NCI-H526 (cell line): ENCODE measurements at regions not wholly inside any gene's neighbourhood (a gene's known extent, or its start where the extent isn't known, plus 50 kb on each side); places are given as distances from the start of the nearest gene placed in this dataset.

Source experiments
- DNase-seq, 2 experiments: peaks; one replicate each; lab custom pipeline; 2025; lab: John Stamatoyannopoulos, UW

DNA sequence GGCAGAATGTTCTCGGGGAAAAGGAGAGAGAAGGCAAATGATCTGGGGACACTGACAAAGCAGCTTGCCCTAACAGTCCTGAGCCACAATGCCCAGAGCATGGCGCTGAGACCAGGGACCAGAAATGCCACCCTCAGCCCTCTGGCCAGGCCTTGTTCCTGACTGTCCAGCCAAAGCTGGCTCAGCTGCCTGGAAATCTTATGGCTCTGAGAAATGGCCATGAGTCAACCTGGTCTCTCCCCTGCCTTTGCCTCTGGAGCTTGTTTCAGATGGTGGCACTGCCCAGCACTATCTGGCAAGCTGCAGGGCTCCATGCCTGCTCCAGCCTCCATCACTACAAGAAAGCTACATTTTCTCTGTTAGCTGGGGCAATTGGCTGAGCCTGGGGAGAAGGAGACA is 90.5 kb upstream of the PLXNA4 start:
- no peak for DNase-seq

DNA sequence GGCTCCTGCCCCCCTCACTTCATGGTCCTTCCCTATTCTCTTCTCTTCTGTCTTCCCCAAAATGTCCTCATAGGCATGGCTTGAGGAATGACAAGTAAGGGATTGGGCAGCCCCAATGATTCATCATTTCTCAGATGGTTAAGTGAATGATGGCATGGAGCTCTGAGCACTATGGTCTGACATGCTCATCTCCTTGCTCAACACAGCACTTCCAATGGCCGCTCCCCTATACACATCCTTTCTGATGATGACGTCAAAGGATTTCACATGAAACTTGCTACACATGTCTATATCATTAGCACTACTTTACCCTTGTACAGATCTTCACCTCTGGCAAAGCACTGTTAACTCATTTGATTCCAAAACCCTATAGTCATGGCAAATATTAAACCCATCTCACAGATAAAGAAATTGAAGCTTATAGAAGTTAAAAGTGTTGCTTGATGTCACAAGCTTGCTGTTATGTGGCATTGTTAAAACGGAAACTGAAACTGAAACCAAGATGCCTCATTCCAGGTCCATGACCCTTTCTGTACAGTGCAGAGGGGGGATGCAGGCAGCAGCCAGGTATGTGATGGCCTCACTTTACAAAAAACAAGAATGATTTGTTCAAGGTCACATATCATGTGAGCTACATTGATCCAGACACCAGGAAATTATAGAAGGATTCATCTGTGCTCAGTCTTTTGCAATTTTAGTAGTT is 90.0 kb upstream of the PLXNA4 start:
- DNase-seq: no peak

DNA sequence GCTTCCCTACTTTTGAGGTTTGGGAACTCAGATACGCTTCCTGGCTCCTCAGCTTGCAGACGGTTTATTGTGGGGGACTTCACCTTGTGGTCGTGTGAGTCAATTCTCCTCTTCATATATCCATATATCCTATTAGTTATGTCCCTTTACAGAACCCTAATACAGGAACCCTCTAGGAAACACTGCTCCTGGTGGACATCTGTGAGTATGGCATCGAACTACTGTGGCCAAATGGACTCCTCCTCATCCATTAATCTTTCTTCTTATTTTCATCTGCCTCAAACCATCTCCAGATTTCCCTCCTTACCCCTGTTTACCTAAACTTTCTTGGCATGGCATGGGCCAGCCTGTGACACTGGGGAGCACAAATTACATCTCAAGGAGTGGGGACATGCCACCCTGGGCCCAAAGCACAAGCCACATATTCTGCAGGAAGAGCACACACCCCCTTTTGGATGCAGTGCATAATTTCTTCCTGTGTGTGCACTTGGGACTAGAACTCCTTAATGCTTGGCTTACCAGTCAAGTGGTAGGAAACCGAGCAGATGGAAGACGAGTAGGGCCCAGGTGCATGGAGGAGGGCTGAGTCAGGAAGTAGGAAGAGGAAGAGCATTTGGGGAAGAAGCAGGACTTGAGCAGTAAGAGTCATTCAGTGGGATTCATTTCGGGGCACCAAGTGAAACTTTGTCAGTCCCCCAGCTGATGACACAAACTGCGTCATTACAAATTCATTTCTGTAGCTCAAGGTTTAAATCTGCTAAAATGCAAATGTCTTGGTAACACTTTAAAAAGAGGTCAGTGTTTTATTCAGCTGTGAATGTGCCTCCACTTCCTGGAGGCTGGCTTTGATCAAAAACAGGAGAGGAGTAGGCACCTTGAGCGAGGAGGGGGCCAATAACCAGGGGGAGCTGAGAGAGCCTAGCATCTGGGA is 80.8 kb upstream of the PLXNA4 start:
- peak in 1 of 2 experiments; percentile 38 for DNase-seq

DNA sequence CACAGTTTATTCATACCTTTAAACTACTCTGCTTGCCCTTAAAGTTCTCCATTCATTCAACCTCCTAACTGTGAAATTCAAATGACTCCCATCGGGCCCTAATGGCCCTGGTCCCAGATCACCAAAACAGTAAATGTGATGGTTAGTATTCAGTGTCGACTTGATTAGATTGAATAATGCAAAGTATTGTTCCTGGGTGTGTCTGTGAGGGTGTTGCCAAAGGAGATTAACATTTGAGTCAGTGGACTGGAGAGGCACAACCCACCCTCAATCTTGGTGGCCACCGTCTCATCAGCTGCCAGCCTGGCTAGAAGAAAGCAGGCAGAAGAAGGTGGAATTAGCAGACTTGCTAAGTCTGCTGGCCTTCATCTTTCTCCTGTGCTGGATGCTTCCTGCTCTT is 80.1 kb upstream of the PLXNA4 start:
- no peak for DNase-seq

DNA sequence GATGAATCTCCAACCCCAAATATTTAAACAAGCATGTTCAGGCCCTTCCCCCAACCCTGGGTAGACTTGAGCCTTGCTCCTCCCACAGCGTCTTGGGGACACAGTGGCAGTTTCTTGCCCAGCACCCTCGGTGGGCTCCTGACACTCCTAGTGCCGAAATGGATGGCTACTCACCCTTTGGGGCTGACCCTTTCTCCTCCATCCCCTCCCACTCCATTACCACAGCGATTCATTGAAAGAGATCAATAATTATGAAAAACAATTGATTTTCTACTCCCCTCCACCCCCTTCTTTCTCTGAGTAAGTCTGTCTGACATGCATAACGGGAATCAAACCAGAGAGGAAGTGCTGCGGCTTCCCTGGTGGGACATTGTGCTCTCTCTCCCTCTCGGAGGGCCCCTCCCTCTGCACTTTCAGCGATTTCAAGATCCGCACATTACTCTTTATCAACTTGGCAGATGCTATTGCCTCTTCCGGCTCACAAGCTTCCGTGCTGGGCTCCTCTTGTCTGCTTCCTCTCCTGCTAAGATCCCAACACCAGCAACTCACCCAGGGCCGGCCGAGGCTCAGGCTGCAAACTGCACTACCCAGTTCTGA is 79.0 kb upstream of the PLXNA4 start:
- no peak for DNase-seq

DNA sequence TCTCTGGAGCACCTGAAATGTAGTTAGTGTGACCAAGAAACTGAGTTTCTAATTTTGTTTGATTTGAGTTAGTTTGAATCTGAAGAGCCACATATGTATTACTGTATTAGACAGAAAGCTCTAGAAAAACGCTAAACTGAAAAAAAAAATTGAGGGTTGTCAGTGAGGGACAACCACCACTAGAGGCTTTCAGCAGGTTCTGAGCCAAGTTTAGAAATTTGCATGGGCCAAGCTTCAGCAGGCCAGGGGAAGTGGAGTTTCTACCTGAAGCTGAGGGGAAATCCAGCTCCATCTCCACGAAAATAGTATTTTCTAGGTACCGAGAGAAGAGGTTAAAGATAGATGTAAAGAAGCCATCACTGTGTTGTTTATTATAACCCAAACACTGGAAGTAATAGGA is 77.9 kb upstream of the PLXNA4 start:
- DNase-seq: peak in 1 of 2 experiments; percentile 29

DNA sequence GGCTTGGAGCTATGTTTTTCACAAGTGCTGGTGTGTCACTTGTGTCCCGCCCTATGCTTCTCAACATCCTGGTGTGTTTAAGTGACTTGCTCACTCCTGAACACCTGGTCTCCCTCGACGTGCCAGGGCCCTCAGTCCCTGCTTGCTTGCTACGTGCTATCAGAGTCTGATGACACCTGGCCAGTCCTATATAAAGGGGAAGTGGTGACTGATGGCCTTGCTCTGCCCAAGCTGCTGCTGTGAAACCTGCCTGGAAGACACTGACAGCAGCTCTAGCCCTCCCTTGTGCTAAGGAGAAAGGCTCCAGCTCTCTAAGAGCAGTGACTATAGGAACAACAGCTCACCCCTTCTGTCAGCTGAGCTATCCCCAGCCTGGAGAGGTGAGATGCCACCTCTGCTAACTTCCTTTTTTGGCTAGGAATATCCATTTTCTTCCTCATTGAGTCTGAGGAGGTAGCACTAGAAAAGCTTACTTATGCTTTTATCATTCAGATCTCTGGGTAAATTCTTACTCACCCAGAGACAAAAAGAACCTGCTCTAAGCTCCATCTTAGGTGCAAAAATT is 77.2 kb upstream of the PLXNA4 start:
- DNase-seq: no peak

DNA sequence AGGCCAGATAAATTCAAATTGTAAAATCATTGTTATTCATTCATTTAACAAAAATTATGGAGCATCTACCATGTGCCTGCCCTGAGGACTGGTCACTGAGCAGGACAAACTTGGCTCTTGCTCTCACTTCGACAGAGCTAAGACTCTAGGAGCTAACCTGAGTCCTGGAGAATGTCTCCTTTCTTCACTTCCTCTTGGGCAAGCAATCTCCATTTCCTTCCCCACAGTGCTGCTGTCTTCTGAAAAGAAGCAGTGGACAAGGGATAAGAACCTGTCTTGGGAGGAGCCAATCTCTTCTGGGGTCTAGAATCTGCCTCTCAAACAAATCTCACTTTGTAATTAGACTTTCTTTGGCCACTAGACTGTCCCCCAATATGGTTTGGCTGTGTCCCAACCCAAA is 76.2 kb upstream of the PLXNA4 start:
- DNase-seq: no peak

DNA sequence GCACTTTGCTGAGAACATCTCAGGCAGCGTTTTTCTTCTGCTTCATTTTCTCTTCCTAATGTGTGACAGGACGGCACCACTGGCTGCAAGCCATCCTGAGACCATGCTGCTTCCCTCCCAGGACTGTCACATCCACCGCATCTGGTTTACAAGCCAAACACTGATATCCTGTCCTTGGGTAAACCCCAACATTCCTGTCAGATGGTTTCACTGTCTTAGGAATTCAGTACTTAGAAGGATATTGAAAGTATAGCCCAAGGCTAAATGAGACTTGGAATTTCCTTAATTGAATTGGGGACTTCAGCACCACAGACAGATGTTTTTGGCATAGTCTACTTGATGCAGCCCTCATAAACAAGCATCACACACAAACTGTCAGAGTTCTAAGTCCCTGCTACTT is 74.2 kb upstream of the PLXNA4 start:
- DNase-seq: no peak

DNA sequence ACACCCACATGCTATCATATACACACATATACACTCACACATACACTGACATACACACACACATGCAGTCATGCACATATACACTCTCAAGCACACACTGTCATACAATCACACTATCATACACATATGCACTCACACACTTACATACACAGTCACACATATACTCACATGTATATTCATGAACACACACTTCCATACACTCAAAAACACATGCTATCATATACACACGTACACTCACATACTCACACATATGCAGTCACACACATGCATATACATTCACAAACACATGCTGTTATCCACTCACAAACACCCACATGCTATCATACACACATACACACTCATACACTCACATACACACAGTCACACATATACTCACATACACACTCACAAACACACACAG is 71.0 kb upstream of the PLXNA4 start:
- DNase-seq: no peak

DNA sequence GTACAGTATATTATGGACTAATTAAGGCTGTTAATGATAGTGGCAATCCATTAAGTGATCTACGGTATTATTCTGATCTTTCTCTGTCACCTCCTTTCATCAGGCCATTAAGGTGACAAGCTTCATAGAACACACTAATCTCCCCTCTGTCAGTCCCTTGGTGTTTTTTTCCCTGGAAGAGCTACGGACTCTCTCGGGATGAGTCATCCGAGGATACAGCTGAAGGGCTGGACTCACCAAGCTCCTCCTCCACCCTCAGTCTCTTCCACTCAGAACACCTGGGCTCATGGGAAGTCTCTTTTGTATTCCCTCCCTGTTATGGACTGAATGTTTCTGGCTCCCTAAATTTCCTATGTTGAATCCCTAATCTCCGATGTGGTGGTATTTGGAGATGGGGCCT is 69.8 kb upstream of the PLXNA4 start:
- peak in 1 of 2 experiments; percentile 47 for DNase-seq

DNA sequence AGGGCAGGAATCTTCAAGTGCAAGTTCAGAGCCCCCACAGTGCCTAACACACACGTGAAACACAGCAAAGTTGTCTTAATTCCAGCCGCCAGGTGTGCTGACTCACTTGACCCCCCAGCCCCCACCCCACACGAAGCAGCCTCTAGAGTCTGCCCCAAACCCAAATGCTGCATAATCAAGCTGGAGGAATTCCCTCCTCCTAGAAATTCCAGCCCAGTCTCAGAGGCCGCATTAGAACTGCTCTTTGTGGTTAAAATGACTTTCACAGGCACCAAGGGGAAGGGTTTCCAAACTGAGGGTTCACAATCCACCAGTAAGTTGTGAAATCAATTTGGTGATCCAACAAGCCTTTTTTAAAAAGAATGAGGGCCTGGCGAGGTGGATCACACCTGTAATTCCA is 67.0 kb upstream of the PLXNA4 start:
- DNase-seq: no peak

DNA sequence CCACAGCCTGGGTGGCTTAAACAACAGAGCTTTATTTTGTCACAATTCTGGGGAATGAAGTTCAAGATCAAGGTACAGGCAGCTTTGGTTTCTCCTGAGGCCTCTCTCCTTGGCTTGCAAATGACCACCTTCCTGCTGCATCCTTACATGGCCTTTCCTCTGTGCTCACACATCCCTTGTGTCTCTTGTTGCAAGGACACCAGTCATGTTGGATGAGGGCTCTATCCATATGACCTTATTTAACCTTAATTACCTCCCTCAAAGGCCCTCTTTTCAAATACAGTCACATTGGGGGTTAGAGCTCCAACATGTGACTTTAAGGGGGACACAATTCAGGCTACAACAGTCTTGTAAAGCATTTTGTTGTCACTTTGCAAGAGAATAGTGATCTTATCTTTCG is 65.0 kb upstream of the PLXNA4 start:
- no peak for DNase-seq

DNA sequence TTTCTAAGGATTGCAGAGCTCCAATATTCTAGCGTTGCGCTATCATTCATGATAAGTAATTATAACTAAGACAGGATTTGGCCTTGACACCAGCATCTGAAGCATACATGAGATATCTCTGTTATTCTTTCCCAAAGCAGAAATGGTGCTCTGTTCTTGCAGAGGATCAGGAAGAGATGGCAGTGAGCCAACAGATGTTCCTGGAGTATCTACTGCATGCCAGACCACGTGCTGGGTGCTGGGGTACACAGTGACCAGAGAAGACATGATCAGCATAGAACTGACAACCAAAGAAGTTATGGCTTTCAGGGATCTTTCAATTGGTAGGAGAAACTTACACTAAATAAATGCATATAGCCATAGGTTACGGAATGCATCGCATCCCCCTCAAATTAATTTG is 63.7 kb upstream of the PLXNA4 start:
- no peak for DNase-seq

DNA sequence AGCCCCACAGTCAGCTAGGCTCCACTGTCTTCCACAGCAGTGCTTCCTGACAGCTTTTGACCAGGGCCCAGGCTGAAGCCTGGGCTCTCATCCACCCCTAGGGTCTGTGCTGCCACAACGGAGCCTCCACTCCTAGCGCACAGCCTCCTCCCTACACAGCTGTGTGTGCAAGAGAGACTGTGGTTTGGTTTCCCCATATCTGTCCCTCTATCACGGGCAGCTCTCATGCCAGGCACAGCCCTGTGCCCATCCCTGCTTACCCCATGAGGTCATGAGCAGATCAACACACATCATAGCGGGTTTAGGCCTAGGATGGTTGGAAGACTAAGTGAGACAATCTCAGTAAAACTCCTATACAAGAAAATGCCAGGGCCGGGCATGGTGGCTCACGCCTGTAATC is 61.7 kb upstream of the PLXNA4 start:
- no peak for DNase-seq

DNA sequence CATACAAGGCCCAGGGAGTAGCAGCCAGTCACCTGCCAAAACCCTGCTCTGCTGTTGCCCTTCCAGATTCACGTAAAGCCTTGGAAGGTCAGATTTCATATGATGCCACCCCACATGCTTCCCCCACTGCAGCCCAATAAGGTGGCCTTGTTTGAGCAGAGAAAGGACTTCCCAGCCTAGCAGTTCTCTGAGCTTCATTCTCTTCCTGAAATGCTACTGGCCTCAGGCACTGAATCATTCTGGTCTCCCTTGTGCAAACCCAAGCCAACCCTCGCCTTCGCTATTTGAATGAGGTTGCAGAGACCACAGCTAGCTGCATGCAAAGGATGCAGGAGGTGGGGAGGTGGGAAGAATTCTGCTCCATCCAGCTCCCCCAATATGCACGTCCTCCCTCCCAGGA is 60.3 kb upstream of the PLXNA4 start:
- no peak for DNase-seq

DNA sequence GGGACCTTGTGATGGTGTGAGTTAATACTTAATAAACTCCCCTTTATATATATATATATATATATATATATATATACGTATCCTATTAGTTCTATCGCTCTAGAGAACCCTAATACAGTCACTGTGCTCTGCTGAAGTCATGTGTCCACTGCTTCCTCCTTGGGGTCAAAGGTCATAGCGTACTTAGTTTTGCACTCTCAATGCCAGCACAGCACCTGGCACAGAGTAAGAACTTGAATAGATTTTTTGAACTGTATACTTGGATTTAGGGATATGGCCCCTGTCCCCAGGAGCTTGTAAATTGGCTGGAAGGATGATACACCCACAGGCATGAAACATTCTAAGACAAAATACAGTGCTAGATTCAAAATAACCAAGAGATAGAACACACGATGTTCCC is 58.9 kb upstream of the PLXNA4 start:
- no peak for DNase-seq

DNA sequence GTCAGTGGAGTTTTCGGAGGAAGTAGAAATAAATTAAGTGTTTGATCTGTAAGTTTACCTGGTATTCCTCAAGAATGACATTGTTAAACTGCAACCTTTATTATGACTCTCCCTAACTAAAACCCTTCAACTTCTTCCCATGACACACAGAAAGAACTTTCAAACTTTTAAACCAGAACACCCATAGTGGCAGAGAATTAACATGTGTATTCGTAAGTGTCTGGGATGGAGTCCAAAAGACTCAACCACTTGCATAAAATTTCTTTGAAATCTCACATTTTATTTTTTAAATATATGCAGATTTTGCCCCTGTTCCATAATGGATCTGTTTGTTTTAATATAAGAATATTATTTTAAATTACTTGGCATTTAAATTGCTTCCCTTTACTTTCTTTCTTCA is 54.6 kb upstream of the PLXNA4 start:
- no peak for DNase-seq
